Colonic mucosa (tissue), 4 donors: ENCODE measurements at regions not wholly inside any gene's neighbourhood (a gene's known extent, or its start where the extent isn't known, plus 50 kb on each side); places are given as distances from the start of the nearest gene placed in this dataset.

Experiments
- DNase-seq: peaks from one replicate; pipeline ENCODE4 v3.0.0-alpha.2; 2020
- H3K27ac ChIP-seq: fragments of 200-600 bp; one replicate; pipeline ENCODE4 v1.8.0; 2021
- H3K27me3 ChIP-seq: fragments of 200-600 bp; one replicate; pipeline ENCODE4 v1.8.0; 2021
- H3K36me3 ChIP-seq: fragments of 200-600 bp; one replicate; pipeline ENCODE4 v1.8.0; 2021
- H3K4me1 ChIP-seq: fragments of 200-600 bp; one replicate; pipeline ENCODE4 v1.8.0; 2021; ENCODE audit warnings: mild to moderate bottlenecking
- H3K4me3 ChIP-seq: fragments of 200-600 bp; one replicate; pipeline ENCODE4 v1.8.0; 2021
- H3K9ac ChIP-seq, 2 donors: one replicate each; pipeline ENCODE4 v1.7.0; 2013; ENCODE audit warnings: control low read depth in 2 of 2, low read depth in 2 of 2, low read length in 2 of 2
- H3K9me3 ChIP-seq: fragments of 200-600 bp; one replicate; pipeline ENCODE4 v1.8.0; 2021
- CTCF ChIP-seq: fragments of 200-600 bp; IDR thresholded peaks from one replicate; pipeline ENCODE4 v1.8.0; 2022; ENCODE audit warnings: antibody characterized with exemption, mild to moderate bottlenecking
- intact Hi-C: fragments of 100-400 bp; cut with DNase I; formaldehyde crosslinking; loops from one replicate; pipeline ENCODE4 v1.14.1; 2022
- donor health status: healthy.
- donor health status: DM: no; HTN: no; CAD: no.
- donor health status: DM: no; HTN: no; CAD: no.

- intact Hi-C loops: no loop called here
- TF ChIP-seq CTCF: no peak
- no peak overlapping the region for H3K27ac ChIP-seq
Observed at GRCh38 chr3:59460068-59460467, 410.2 kb upstream of the CFAP20DC start.

DNA sequence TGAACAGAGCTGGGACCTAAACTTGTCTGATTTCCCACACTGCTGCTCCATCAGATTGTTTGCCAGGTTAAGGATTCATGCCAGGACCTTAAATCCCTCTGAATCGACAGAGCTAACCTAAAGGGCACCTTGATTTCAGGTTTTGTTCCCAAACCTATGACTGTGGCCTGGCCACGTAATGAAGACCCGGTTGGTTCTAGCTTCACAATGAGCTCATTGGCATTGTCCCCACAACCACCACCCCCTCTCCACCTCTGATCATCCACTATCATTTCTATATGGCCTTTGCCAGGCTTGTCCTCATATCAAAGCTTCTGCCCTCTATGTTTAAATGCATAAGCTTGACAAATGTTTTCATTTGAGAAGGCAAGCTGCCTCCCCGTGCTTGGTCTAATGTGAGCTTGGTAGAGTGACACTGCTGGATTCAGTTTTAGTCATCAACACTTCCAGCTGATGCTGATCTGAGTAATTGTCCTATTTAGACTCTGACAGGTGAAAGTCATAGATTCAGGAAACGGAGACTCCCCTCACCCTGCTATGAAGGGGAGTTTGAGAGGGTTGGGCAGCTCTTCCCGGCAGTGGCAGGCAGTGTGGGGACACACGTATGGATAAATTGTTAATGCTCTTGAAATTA lies 407.1 kb upstream of the CFAP20DC start:
- Histone ChIP-seq H3K9ac (no peak overlapping the region), H3K36me3 (no peaks in the 10 kb centered on the region), H3K27ac (no peak overlapping the region), H3K4me3 (no peak overlapping the region), H3K27me3 (no peaks in the 10 kb centered on the region), H3K4me1 (no peaks in the 10 kb centered on the region), H3K9me3 (no peaks in the 10 kb centered on the region)
- TF ChIP-seq CTCF: no peak
- no peak for DNase-seq
- intact Hi-C loops: no loop called here

More at GRCh38 chr3:59460068-59460467, 410.2 kb upstream of the CFAP20DC start:
- DNase-seq: no peak
- no peaks in the 10 kb centered on the region for H3K27me3 ChIP-seq
- H3K36me3 ChIP-seq: no peaks in the 10 kb centered on the region
- H3K4me1 ChIP-seq: no peaks in the 10 kb centered on the region
- H3K9ac ChIP-seq: no peak overlapping the region
- H3K4me3 ChIP-seq: no peak overlapping the region
- no peaks in the 10 kb centered on the region for H3K9me3 ChIP-seq

- Histone ChIP-seq H3K4me3 (no peak overlapping the region), H3K36me3 (no peaks in the 10 kb centered on the region), H3K27me3 (no peaks in the 10 kb centered on the region), H3K9ac (no peak overlapping the region), H3K4me1 (no peaks in the 10 kb centered on the region), H3K9me3 (no peaks in the 10 kb centered on the region), H3K27ac (peak overlapping the region; percentile 30)
- no peak for TF ChIP-seq CTCF
- intact Hi-C loops: no loop called here
- DNase-seq: no peak
Observed at GRCh38 chr3:59451800-59452746, 402.2 kb upstream of the CFAP20DC start.

DNA sequence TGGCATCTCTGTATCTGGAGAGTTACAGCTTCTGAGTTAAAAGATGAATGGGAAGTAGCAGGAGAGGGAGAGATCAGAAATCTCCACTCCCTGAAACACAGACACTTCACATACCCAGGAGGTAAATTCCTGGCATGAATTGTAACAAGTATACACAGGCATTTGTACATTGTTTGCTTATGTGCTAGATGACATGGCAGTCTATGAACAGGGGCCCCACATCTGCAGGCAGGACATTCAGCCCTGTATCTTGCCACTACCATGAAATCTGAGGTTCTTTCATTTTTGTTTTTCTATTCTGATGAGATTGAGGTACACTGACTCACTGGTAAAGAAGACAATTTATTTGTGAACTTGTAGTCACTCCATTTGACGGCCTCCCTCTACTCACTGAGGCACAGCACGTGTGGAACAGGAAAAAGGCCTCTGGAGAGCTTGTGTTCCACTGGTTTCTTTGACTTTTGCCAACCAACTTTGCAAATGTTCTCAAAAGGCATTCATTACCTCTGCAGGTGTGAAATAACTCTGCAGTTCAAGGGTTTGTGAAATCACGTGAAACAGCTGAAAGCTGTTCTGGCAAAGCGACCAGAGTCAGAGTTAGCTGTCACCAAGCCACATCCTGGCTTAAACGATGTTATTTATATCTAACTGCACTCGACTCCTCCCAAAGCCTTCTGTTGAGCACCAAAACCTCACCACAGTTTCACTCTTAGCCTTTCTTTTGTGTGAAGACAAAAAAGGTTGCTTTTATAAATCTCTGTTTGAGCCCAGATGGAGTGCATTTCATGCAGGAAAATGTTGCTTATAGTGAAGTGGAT lies 401.3 kb upstream of the CFAP20DC start:
- no peaks in the 10 kb centered on the region for H3K4me1 ChIP-seq
- H3K9ac ChIP-seq: no peak overlapping the region
- no peaks in the 10 kb centered on the region for H3K36me3 ChIP-seq
- no peak for TF ChIP-seq CTCF
- peak; percentile 19 for DNase-seq
- H3K4me3 ChIP-seq: no peak overlapping the region
- intact Hi-C loops: no loop called here
- H3K27ac ChIP-seq: peak overlapping the region; percentile 30
- no peaks in the 10 kb centered on the region for H3K27me3 ChIP-seq
- no peaks in the 10 kb centered on the region for H3K9me3 ChIP-seq

GRCh38 chr3:59450437-59450836 lies 400.6 kb upstream of the CFAP20DC start:
- no peak for DNase-seq
- H3K36me3 ChIP-seq: no peaks in the 10 kb centered on the region
- no peak overlapping the region for H3K4me3 ChIP-seq
- peak overlapping the region; percentile 30 for H3K27ac ChIP-seq
- intact Hi-C loops: no loop called here
- H3K4me1 ChIP-seq: no peaks in the 10 kb centered on the region
- no peak for TF ChIP-seq CTCF
- H3K27me3 ChIP-seq: no peaks in the 10 kb centered on the region
- no peaks in the 10 kb centered on the region for H3K9me3 ChIP-seq
- no peak overlapping the region for H3K9ac ChIP-seq
